ENCODE measurements at regions not wholly inside any gene's neighbourhood (a gene's known extent, or its start where the extent isn't known, plus 50 kb on each side); places are given as distances from the start of the nearest gene placed in this dataset.

- TF ChIP-seq CTCF (IDR thresholded peaks at IDR 0.05) (no peak), POLR2AphosphoS5 (IDR thresholded peaks at IDR 0.05) (no peak)
Measured at GRCh38 chr10:33813415-33813814, 478.9 kb upstream of the NRP1 start.
